ENCODE measurements at regions not wholly inside any gene's neighbourhood (a gene's known extent, or its start where the extent isn't known, plus 50 kb on each side); places are given as distances from the start of the nearest gene placed in this dataset.

- DNase-seq: no peak
These were observed 741.7 kb upstream of the CNTNAP5 start for GRCh38 chr2:123283431-123283830.

GRCh38 chr2:123303731-123304130, 721.4 kb upstream of the CNTNAP5 start:
- H3K27ac ChIP-seq: no peak overlapping the region
- WGBS, 2 donors: 50 to 55% methylated on average over 1 of the region's 1 CpG
- TF ChIP-seq POLR2A (IDR thresholded peaks at IDR 0.05) (no peak), CTCF (IDR thresholded peaks at IDR 0.05) (no peak)
- no peak overlapping the region for H3K4me3 ChIP-seq
- H3K36me3 ChIP-seq: no peaks in the 10 kb centered on the region
- intact Hi-C loops (cut with DNase I): no loop called here
- H3K9me3 ChIP-seq: no peaks in the 10 kb centered on the region
- H3K27me3 ChIP-seq: no peaks in the 10 kb centered on the region
- DNase-seq: no peak
- no peaks in the 10 kb centered on the region for H3K4me1 ChIP-seq

More at GRCh38 chr2:123283431-123283830, 741.7 kb upstream of the CNTNAP5 start:
- no peaks in the 10 kb centered on the region for H3K9me3 ChIP-seq
- no peak overlapping the region for H3K27ac ChIP-seq
- WGBS, 2 donors: 77 to 87% methylated on average over 2 of the region's 2 CpGs
- no peaks in the 10 kb centered on the region for H3K36me3 ChIP-seq
- no peak overlapping the region for H3K4me3 ChIP-seq
- no peaks in the 10 kb centered on the region for H3K27me3 ChIP-seq
- TF ChIP-seq POLR2A (IDR thresholded peaks at IDR 0.05) (no peak), CTCF (IDR thresholded peaks at IDR 0.05) (no peak)
- intact Hi-C loops (cut with DNase I): no loop called here
- H3K4me1 ChIP-seq: no peaks in the 10 kb centered on the region

Data from esophagus squamous epithelium (tissue), 5 donors.